ENCODE measurements at regions not wholly inside any gene's neighbourhood (a gene's known extent, or its start where the extent isn't known, plus 50 kb on each side); places are given as distances from the start of the nearest gene placed in this dataset.

GRCh38 chr11:91194546-91194945, 971.7 kb upstream of the CHORDC1 start:
- TF ChIP-seq CTCF (IDR thresholded peaks at IDR 0.05; ENCODE audit: insufficient read depth, low read depth, low read length, missing control alignments) = no peak
- DNase-seq (ENCODE audit: low read depth) = no peak

GRCh38 chr11:91188484-91188883, 965.6 kb upstream of the CHORDC1 start:
- TF ChIP-seq CTCF (IDR thresholded peaks at IDR 0.05; ENCODE audit: insufficient read depth, low read depth, low read length, missing control alignments) = no peak
- no peak for DNase-seq (ENCODE audit: low read depth)
- no peak overlapping the region for H3K4me3 ChIP-seq (ENCODE audit: low read length)

More at GRCh38 chr11:91194546-91194945, 971.7 kb upstream of the CHORDC1 start:
- no peak overlapping the region for H3K4me3 ChIP-seq (ENCODE audit: low read length)

- no peak overlapping the region for H3K4me3 ChIP-seq (ENCODE audit: low read length)
- TF ChIP-seq CTCF (IDR thresholded peaks at IDR 0.05; ENCODE audit: insufficient read depth, low read depth, low read length, missing control alignments) = no peak
- DNase-seq (ENCODE audit: low read depth) = no peak
Measured at GRCh38 chr11:91187314-91187713, 964.5 kb upstream of the CHORDC1 start.

GRCh38 chr11:91178366-91178765, 955.5 kb upstream of the CHORDC1 start:
- no peak overlapping the region for H3K4me3 ChIP-seq (ENCODE audit: low read length)
- TF ChIP-seq CTCF (IDR thresholded peaks at IDR 0.05; ENCODE audit: insufficient read depth, low read depth, low read length, missing control alignments) = no peak
- DNase-seq (ENCODE audit: low read depth) = peak; percentile 31

GRCh38 chr11:91174734-91175133, 951.9 kb upstream of the CHORDC1 start:
- no peak for DNase-seq (ENCODE audit: low read depth)

GRCh38 chr11:91174193-91174592, 951.3 kb upstream of the CHORDC1 start:
- H3K4me3 ChIP-seq (ENCODE audit: low read length) = no peak overlapping the region
- TF ChIP-seq CTCF (IDR thresholded peaks at IDR 0.05; ENCODE audit: insufficient read depth, low read depth, low read length, missing control alignments) = no peak
- no peak for DNase-seq (ENCODE audit: low read depth)

More at GRCh38 chr11:91174734-91175133, 951.9 kb upstream of the CHORDC1 start:
- H3K4me3 ChIP-seq (ENCODE audit: low read length) = no peak overlapping the region
- TF ChIP-seq CTCF (IDR thresholded peaks at IDR 0.05; ENCODE audit: insufficient read depth, low read depth, low read length, missing control alignments) = no peak

- no peak for TF ChIP-seq CTCF (IDR thresholded peaks at IDR 0.05; ENCODE audit: insufficient read depth, low read depth, low read length, missing control alignments)
- peak; percentile 53 for DNase-seq (ENCODE audit: low read depth)
- H3K4me3 ChIP-seq (ENCODE audit: low read length) = no peak overlapping the region
Measured at GRCh38 chr11:91173701-91174100, 950.9 kb upstream of the CHORDC1 start.

Measured in epithelial cell of esophagus (primary cell).